ENCODE measurements at regions not wholly inside any gene's neighbourhood (a gene's known extent, or its start where the extent isn't known, plus 50 kb on each side); places are given as distances from the start of the nearest gene placed in this dataset.

DNA sequence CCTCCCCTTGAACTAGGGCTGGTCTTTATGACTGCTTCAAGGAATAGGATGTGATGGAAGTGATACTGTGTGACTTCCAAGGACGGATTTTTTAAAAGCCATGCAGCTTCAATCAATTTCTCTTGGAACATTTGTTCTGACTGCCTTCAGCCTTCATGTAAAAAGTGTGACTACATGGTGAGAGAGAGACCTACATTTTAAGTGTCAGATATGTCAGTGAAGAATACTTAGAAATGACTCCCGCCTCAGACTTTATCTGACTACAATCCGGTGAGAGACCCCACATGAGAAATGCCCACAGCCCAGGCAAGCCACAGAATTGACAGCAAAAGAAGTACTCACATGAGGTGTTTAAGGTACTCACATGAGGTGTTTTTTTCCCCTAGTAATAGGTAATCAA, 295.3 kb downstream of the KCNC2 start:
- H3K4me3 ChIP-seq (ENCODE audit: low read depth, low read length): no peak overlapping the region

GRCh38 chr12:74915718-74916117, 293.9 kb downstream of the KCNC2 start:
- no peak overlapping the region for H3K4me3 ChIP-seq (ENCODE audit: low read depth, low read length)
- TF ChIP-seq, protein P1, sequence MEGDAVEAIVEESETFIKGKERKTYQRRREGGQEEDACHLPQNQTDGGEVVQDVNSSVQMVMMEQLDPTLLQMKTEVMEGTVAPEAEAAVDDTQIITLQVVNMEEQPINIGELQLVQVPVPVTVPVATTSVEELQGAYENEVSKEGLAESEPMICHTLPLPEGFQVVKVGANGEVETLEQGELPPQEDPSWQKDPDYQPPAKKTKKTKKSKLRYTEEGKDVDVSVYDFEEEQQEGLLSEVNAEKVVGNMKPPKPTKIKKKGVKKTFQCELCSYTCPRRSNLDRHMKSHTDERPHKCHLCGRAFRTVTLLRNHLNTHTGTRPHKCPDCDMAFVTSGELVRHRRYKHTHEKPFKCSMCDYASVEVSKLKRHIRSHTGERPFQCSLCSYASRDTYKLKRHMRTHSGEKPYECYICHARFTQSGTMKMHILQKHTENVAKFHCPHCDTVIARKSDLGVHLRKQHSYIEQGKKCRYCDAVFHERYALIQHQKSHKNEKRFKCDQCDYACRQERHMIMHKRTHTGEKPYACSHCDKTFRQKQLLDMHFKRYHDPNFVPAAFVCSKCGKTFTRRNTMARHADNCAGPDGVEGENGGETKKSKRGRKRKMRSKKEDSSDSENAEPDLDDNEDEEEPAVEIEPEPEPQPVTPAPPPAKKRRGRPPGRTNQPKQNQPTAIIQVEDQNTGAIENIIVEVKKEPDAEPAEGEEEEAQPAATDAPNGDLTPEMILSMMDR (IDR thresholded peaks at IDR 0.05; ENCODE audit: borderline replicate concordance, insufficient read depth, low read depth, low read length): no peak

More for the DNA sequence above, 295.3 kb downstream of the KCNC2 start:
- TF ChIP-seq, protein P1 (IDR thresholded peaks at IDR 0.05; ENCODE audit: borderline replicate concordance, insufficient read depth, low read depth, low read length): no peak

DNA sequence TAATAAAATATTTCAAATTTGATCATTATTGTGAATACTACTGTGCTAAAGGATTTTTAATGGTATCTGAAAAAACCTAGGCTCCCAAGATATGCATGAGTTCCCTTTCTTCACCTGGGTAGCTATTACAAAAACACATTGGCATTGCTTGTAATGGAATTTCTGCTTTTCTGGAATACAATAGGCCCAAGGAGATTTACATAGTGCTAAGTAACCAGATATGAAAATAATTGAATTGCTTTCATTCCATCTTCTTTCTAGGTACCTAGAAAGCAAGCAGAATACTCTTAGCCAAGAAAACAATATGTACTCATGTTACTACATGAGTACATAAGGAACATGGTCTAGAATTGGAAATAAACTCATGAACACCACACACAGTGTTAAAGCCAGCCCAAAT, 291.9 kb downstream of the KCNC2 start:
- TF ChIP-seq, protein P1 (IDR thresholded peaks at IDR 0.05; ENCODE audit: borderline replicate concordance, insufficient read depth, low read depth, low read length): no peak
- H3K4me3 ChIP-seq (ENCODE audit: low read depth, low read length): no peak overlapping the region

DNA sequence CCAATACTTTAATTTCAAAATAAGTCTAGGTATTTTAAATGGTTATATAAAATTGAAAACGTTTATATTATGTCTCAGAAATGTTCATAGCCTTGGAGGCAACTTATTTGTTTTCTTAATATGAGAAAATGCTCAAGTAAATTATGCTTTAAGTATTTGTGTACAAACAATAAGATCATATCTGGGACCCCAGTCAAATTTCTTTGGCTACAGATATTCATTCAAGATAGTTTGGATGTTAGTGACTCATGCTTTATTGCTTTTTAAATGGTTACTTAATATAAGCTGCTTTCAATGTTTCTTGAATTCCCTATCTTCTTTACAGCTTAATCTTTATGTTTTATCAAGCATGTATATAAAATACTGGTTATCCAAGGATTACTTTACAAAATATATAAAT, 291.3 kb downstream of the KCNC2 start:
- TF ChIP-seq, protein P1 (IDR thresholded peaks at IDR 0.05; ENCODE audit: borderline replicate concordance, insufficient read depth, low read depth, low read length): no peak
- H3K4me3 ChIP-seq (ENCODE audit: low read depth, low read length): no peak overlapping the region

GRCh38 chr12:74922117-74922516, 287.5 kb downstream of the KCNC2 start:
- no peak overlapping the region for H3K4me3 ChIP-seq (ENCODE audit: low read depth, low read length)
- TF ChIP-seq, protein P1 (IDR thresholded peaks at IDR 0.05; ENCODE audit: borderline replicate concordance, insufficient read depth, low read depth, low read length): no peak

DNA sequence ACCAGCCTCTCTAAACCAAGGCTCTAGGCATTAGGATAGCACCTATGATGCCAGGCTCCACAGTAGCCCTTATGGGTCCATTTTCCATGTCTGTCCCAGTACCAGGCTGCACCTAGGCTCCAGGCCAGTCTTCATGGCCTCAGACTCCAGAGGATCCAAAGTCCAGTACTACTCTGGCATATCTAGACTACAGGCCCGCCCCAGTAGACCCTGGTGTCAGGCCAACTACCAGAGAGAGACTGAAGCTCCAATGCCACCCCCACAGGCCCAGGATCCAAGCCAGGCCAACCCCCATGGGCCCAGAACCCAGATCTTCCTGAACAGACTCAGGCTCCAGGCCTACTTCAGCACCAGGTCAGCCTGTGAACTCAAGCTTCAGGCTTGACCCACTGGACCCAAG, 287.0 kb downstream of the KCNC2 start:
- no peak overlapping the region for H3K4me3 ChIP-seq (ENCODE audit: low read depth, low read length)
- TF ChIP-seq, protein P1 (IDR thresholded peaks at IDR 0.05; ENCODE audit: borderline replicate concordance, insufficient read depth, low read depth, low read length): no peak

DNA sequence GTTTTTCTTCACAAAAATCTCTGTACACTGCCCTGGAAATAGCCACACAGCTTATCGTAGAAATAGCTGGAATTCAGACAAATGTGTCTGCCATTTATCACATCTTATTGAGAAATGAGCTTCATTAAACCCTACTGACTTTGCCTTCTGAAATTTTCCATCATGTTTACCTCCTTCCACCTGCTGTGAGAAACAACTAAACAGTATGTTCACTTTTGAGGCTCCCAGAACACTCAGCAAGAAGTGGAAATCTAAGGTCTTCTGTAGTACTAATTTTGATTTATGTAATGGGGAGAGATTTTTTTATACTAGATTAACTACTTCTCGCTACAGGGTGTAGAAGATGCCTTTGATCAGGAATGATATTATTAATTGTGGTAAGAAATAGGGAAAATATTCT, 268.0 kb downstream of the KCNC2 start:
- H3K4me3 ChIP-seq (ENCODE audit: low read depth, low read length): no peak overlapping the region
- TF ChIP-seq, protein P1 (IDR thresholded peaks at IDR 0.05; ENCODE audit: borderline replicate concordance, insufficient read depth, low read depth, low read length): no peak
